Activated naive CD4-positive, alpha-beta T cell treated with Interleukin-2 at 50 U/mL for 16 hours (primary cell): ENCODE measurements at regions not wholly inside any gene's neighbourhood (a gene's known extent, or its start where the extent isn't known, plus 50 kb on each side); places are given as distances from the start of the nearest gene placed in this dataset.
"Not testable (repeated sequence)": the region's sequence is repeated elsewhere in the genome, so short reads cannot be mapped to it uniquely, and the experiment has no call there.

Experiments used
- DNase-seq: peaks from one replicate; pipeline ENCODE4 v3.0.0-alpha.2; 2020

- no peak for DNase-seq
These were observed 377.8 kb downstream of the IRX2 start for GRCh38 chr5:2373631-2374030.

- DNase-seq, result no peak
These were observed 380.1 kb downstream of the IRX2 start for GRCh38 chr5:2371419-2371710.

- DNase-seq, result no peak
These were observed 380.7 kb downstream of the IRX2 start for GRCh38 chr5:2370626-2371418.

- no peak for DNase-seq
These were observed 382.3 kb downstream of the IRX2 start for GRCh38 chr5:2369178-2369577.

GRCh38 chr5:2366816-2367215 lies 384.7 kb downstream of the IRX2 start:
- DNase-seq, result no peak

GRCh38 chr5:2357309-2357708 lies 394.2 kb downstream of the IRX2 start:
- no peak for DNase-seq

GRCh38 chr5:2355859-2356258 lies 395.6 kb downstream of the IRX2 start:
- DNase-seq, result no peak

- DNase-seq, result no peak
These were observed 397.5 kb downstream of the IRX2 start for GRCh38 chr5:2353871-2354440.

GRCh38 chr5:2353211-2353610 lies 398.3 kb downstream of the IRX2 start:
- DNase-seq, result no peak

- no peak for DNase-seq
These were observed 399.2 kb downstream of the IRX2 start for GRCh38 chr5:2352101-2352861.

GRCh38 chr5:2349768-2350167 lies 401.7 kb downstream of the IRX2 start:
- not testable (repeated sequence) for DNase-seq

GRCh38 chr5:2338686-2339085 lies 412.8 kb downstream of the IRX2 start:
- DNase-seq, result no peak

GRCh38 chr5:2335733-2336515 lies 415.6 kb downstream of the IRX2 start:
- no peak for DNase-seq

GRCh38 chr5:2335125-2335732 lies 416.2 kb downstream of the IRX2 start:
- no peak for DNase-seq

GRCh38 chr5:2334719-2335118 lies 416.8 kb downstream of the IRX2 start:
- DNase-seq, result no peak

GRCh38 chr5:2333291-2333690 lies 418.2 kb downstream of the IRX2 start:
- no peak for DNase-seq

- no peak for DNase-seq
These were observed 419.0 kb downstream of the IRX2 start for GRCh38 chr5:2332521-2332920.

GRCh38 chr5:2330325-2331130 lies 420.9 kb downstream of the IRX2 start:
- no peak for DNase-seq

- DNase-seq, result no peak
These were observed 421.7 kb downstream of the IRX2 start for GRCh38 chr5:2329741-2330140.

GRCh38 chr5:2326601-2327000 lies 424.9 kb downstream of the IRX2 start:
- no peak for DNase-seq

- no peak for DNase-seq
These were observed 426.7 kb downstream of the IRX2 start for GRCh38 chr5:2324788-2325187.

- DNase-seq, result no peak
These were observed 430.9 kb downstream of the IRX2 start for GRCh38 chr5:2320611-2321010.
